ENCODE measurements at regions not wholly inside any gene's neighbourhood (a gene's known extent, or its start where the extent isn't known, plus 50 kb on each side); places are given as distances from the start of the nearest gene placed in this dataset.

- Histone ChIP-seq H3K27ac (ENCODE audit: low read depth, low read length) (no peak overlapping the region), H3K9me3 (ENCODE audit: control insufficient read depth in 5 of 5, low read length in 5 of 5) (no peaks in the 10 kb centered on the region)
Observed at GRCh38 chr2:100673691-100674485, 111.1 kb downstream of the PDCL3 start.

GRCh38 chr2:100674666-100675065 is 111.9 kb downstream of the PDCL3 start:
- Histone ChIP-seq H3K27me3 (ENCODE audit: control insufficient read depth in 5 of 5, insufficient read depth in 4 of 5, low read length in 5 of 5) (peaks cover 0 to 2% (median 0%) of the 10 kb centered on the region in 5 donors), H3K36me3 (ENCODE audit: control insufficient read depth in 5 of 5, insufficient read depth in 5 of 5, low read length in 5 of 5) (no peaks in the 10 kb centered on the region), H3K4me3 (ENCODE audit: low read depth in 1 of 5, low read length in 5 of 5) (no peak overlapping the region), H3K27ac (ENCODE audit: low read depth, low read length) (no peak overlapping the region), H3K4me1 (ENCODE audit: control insufficient read depth in 5 of 5, insufficient read depth in 5 of 5, low read length in 5 of 5) (no peaks in the 10 kb centered on the region), H3K9me3 (ENCODE audit: control insufficient read depth in 5 of 5, low read length in 5 of 5) (no peaks in the 10 kb centered on the region), H3K9ac (ENCODE audit: low read length in 5 of 5) (no peak overlapping the region)

More at GRCh38 chr2:100673691-100674485, 111.1 kb downstream of the PDCL3 start:
- Histone ChIP-seq H3K4me3 (ENCODE audit: low read depth in 1 of 5, low read length in 5 of 5) (no peak overlapping the region), H3K27me3 (ENCODE audit: control insufficient read depth in 5 of 5, insufficient read depth in 4 of 5, low read length in 5 of 5) (no peaks in the 10 kb centered on the region), H3K9ac (ENCODE audit: low read length in 5 of 5) (no peak overlapping the region), H3K4me1 (ENCODE audit: control insufficient read depth in 5 of 5, insufficient read depth in 5 of 5, low read length in 5 of 5) (no peaks in the 10 kb centered on the region), H3K36me3 (ENCODE audit: control insufficient read depth in 5 of 5, insufficient read depth in 5 of 5, low read length in 5 of 5) (no peaks in the 10 kb centered on the region)

- Histone ChIP-seq H3K4me3 (ENCODE audit: low read depth in 1 of 5, low read length in 5 of 5) (no peak overlapping the region), H3K27ac (ENCODE audit: low read depth, low read length) (no peak overlapping the region), H3K36me3 (ENCODE audit: control insufficient read depth in 5 of 5, insufficient read depth in 5 of 5, low read length in 5 of 5) (no peaks in the 10 kb centered on the region), H3K27me3 (ENCODE audit: control insufficient read depth in 5 of 5, insufficient read depth in 4 of 5, low read length in 5 of 5) (peaks cover 0 to 2% (median 0%) of the 10 kb centered on the region in 5 donors), H3K9me3 (ENCODE audit: control insufficient read depth in 5 of 5, low read length in 5 of 5) (no peaks in the 10 kb centered on the region), H3K4me1 (ENCODE audit: control insufficient read depth in 5 of 5, insufficient read depth in 5 of 5, low read length in 5 of 5) (no peaks in the 10 kb centered on the region), H3K9ac (ENCODE audit: low read length in 5 of 5) (no peak overlapping the region)
Observed at GRCh38 chr2:100675373-100675772, 112.6 kb downstream of the PDCL3 start.

- no peaks in the 10 kb centered on the region for H3K9me3 ChIP-seq (ENCODE audit: control insufficient read depth in 5 of 5, low read length in 5 of 5)
- H3K36me3 ChIP-seq (ENCODE audit: control insufficient read depth in 5 of 5, insufficient read depth in 5 of 5, low read length in 5 of 5) = no peaks in the 10 kb centered on the region
- H3K4me3 ChIP-seq (ENCODE audit: low read depth in 1 of 5, low read length in 5 of 5) = no peak overlapping the region
- no peak overlapping the region for H3K9ac ChIP-seq (ENCODE audit: low read length in 5 of 5)
- peaks cover 0 to 2% (median 0%) of the 10 kb centered on the region in 5 donors for H3K27me3 ChIP-seq (ENCODE audit: control insufficient read depth in 5 of 5, insufficient read depth in 4 of 5, low read length in 5 of 5)
- H3K4me1 ChIP-seq (ENCODE audit: control insufficient read depth in 5 of 5, insufficient read depth in 5 of 5, low read length in 5 of 5) = no peaks in the 10 kb centered on the region
- no peak overlapping the region for H3K27ac ChIP-seq (ENCODE audit: low read depth, low read length)
Observed at GRCh38 chr2:100675855-100676254, 113.1 kb downstream of the PDCL3 start.

- Histone ChIP-seq H3K27ac (ENCODE audit: low read depth, low read length) (no peak overlapping the region), H3K36me3 (ENCODE audit: control insufficient read depth in 5 of 5, insufficient read depth in 5 of 5, low read length in 5 of 5) (no peaks in the 10 kb centered on the region), H3K4me3 (ENCODE audit: low read depth in 1 of 5, low read length in 5 of 5) (no peak overlapping the region), H3K4me1 (ENCODE audit: control insufficient read depth in 5 of 5, insufficient read depth in 5 of 5, low read length in 5 of 5) (no peaks in the 10 kb centered on the region), H3K9ac (ENCODE audit: low read length in 5 of 5) (no peak overlapping the region), H3K9me3 (ENCODE audit: control insufficient read depth in 5 of 5, low read length in 5 of 5) (no peaks in the 10 kb centered on the region), H3K27me3 (ENCODE audit: control insufficient read depth in 5 of 5, insufficient read depth in 4 of 5, low read length in 5 of 5) (peaks cover 0 to 2% (median 0%) of the 10 kb centered on the region in 5 donors)
Observed at GRCh38 chr2:100676346-100676745, 113.6 kb downstream of the PDCL3 start.

- H3K9ac ChIP-seq (ENCODE audit: low read length in 5 of 5) = no peak overlapping the region
- peaks cover 0 to 1% (median 0%) of the 10 kb centered on the region in 5 donors for H3K9me3 ChIP-seq (ENCODE audit: control insufficient read depth in 5 of 5, low read length in 5 of 5)
- no peak overlapping the region for H3K4me3 ChIP-seq (ENCODE audit: low read depth in 1 of 5, low read length in 5 of 5)
- no peak overlapping the region for H3K27ac ChIP-seq (ENCODE audit: low read depth, low read length)
- H3K4me1 ChIP-seq (ENCODE audit: control insufficient read depth in 5 of 5, insufficient read depth in 5 of 5, low read length in 5 of 5) = no peaks in the 10 kb centered on the region
- H3K27me3 ChIP-seq (ENCODE audit: control insufficient read depth in 5 of 5, insufficient read depth in 4 of 5, low read length in 5 of 5) = peaks cover 0 to 2% (median 0%) of the 10 kb centered on the region in 5 donors
- H3K36me3 ChIP-seq (ENCODE audit: control insufficient read depth in 5 of 5, insufficient read depth in 5 of 5, low read length in 5 of 5) = no peaks in the 10 kb centered on the region
Observed at GRCh38 chr2:100677611-100678185, 114.9 kb downstream of the PDCL3 start.

GRCh38 chr2:100679211-100679610 is 116.4 kb downstream of the PDCL3 start:
- H3K9ac ChIP-seq (ENCODE audit: low read length in 5 of 5) = no peak overlapping the region
- H3K27me3 ChIP-seq (ENCODE audit: control insufficient read depth in 5 of 5, insufficient read depth in 4 of 5, low read length in 5 of 5) = peaks cover 0 to 2% (median 0%) of the 10 kb centered on the region in 5 donors
- H3K9me3 ChIP-seq (ENCODE audit: control insufficient read depth in 5 of 5, low read length in 5 of 5) = peaks cover 0 to 13% (median 3%) of the 10 kb centered on the region in 5 donors
- H3K4me3 ChIP-seq (ENCODE audit: low read depth in 1 of 5, low read length in 5 of 5) = no peak overlapping the region
- H3K27ac ChIP-seq (ENCODE audit: low read depth, low read length) = no peak overlapping the region
- H3K4me1 ChIP-seq (ENCODE audit: control insufficient read depth in 5 of 5, insufficient read depth in 5 of 5, low read length in 5 of 5) = no peaks in the 10 kb centered on the region
- H3K36me3 ChIP-seq (ENCODE audit: control insufficient read depth in 5 of 5, insufficient read depth in 5 of 5, low read length in 5 of 5) = no peaks in the 10 kb centered on the region

GRCh38 chr2:100682536-100682935 is 119.7 kb downstream of the PDCL3 start:
- H3K9ac ChIP-seq (ENCODE audit: low read length in 5 of 5) = no peak overlapping the region
- H3K4me3 ChIP-seq (ENCODE audit: low read depth in 1 of 5, low read length in 5 of 5) = no peak overlapping the region
- no peaks in the 10 kb centered on the region for H3K4me1 ChIP-seq (ENCODE audit: control insufficient read depth in 5 of 5, insufficient read depth in 5 of 5, low read length in 5 of 5)
- H3K27me3 ChIP-seq (ENCODE audit: control insufficient read depth in 5 of 5, insufficient read depth in 4 of 5, low read length in 5 of 5) = peaks cover 0 to 2% (median 0%) of the 10 kb centered on the region in 5 donors
- H3K27ac ChIP-seq (ENCODE audit: low read depth, low read length) = no peak overlapping the region
- H3K9me3 ChIP-seq (ENCODE audit: control insufficient read depth in 5 of 5, low read length in 5 of 5) = peaks cover 0 to 20% (median 6%) of the 10 kb centered on the region in 5 donors
- no peaks in the 10 kb centered on the region for H3K36me3 ChIP-seq (ENCODE audit: control insufficient read depth in 5 of 5, insufficient read depth in 5 of 5, low read length in 5 of 5)

- no peak overlapping the region for H3K9ac ChIP-seq (ENCODE audit: low read length in 5 of 5)
- no peak overlapping the region for H3K27ac ChIP-seq (ENCODE audit: low read depth, low read length)
- H3K4me3 ChIP-seq (ENCODE audit: low read depth in 1 of 5, low read length in 5 of 5) = no peak overlapping the region
- no peaks in the 10 kb centered on the region for H3K36me3 ChIP-seq (ENCODE audit: control insufficient read depth in 5 of 5, insufficient read depth in 5 of 5, low read length in 5 of 5)
- peaks cover 0 to 2% (median 0%) of the 10 kb centered on the region in 5 donors for H3K27me3 ChIP-seq (ENCODE audit: control insufficient read depth in 5 of 5, insufficient read depth in 4 of 5, low read length in 5 of 5)
- peaks cover 0 to 23% (median 6%) of the 10 kb centered on the region in 5 donors for H3K9me3 ChIP-seq (ENCODE audit: control insufficient read depth in 5 of 5, low read length in 5 of 5)
- no peaks in the 10 kb centered on the region for H3K4me1 ChIP-seq (ENCODE audit: control insufficient read depth in 5 of 5, insufficient read depth in 5 of 5, low read length in 5 of 5)
Observed at GRCh38 chr2:100683231-100683630, 120.4 kb downstream of the PDCL3 start.

GRCh38 chr2:100691846-100692245 is 128.1 kb upstream of the NPAS2 start:
- H3K4me1 ChIP-seq (ENCODE audit: control insufficient read depth in 5 of 5, insufficient read depth in 5 of 5, low read length in 5 of 5) = no peaks in the 10 kb centered on the region
- peaks cover 3 to 14% (median 10%) of the 10 kb centered on the region in 5 donors for H3K9me3 ChIP-seq (ENCODE audit: control insufficient read depth in 5 of 5, low read length in 5 of 5)
- no peak overlapping the region for H3K9ac ChIP-seq (ENCODE audit: low read length in 5 of 5)
- no peak overlapping the region for H3K27ac ChIP-seq (ENCODE audit: low read depth, low read length)
- H3K36me3 ChIP-seq (ENCODE audit: control insufficient read depth in 5 of 5, insufficient read depth in 5 of 5, low read length in 5 of 5) = no peaks in the 10 kb centered on the region
- H3K27me3 ChIP-seq (ENCODE audit: control insufficient read depth in 5 of 5, insufficient read depth in 4 of 5, low read length in 5 of 5) = no peaks in the 10 kb centered on the region
- H3K4me3 ChIP-seq (ENCODE audit: low read depth in 1 of 5, low read length in 5 of 5) = no peak overlapping the region

Measured in subcutaneous abdominal adipose tissue (tissue), 5 donors.